ENCODE measurements at regions not wholly inside any gene's neighbourhood (a gene's known extent, or its start where the extent isn't known, plus 50 kb on each side); places are given as distances from the start of the nearest gene placed in this dataset.

GRCh38 chr6:93575495-93576267, 156.3 kb upstream of the EPHA7 start:
- Mint-ChIP-seq H3K4me3 (ENCODE audit: low read depth) (no peak overlapping the region), H3K27me3 (no peaks in the 10 kb centered on the region), H3K9me3 (ENCODE audit: low read depth) (no peaks in the 10 kb centered on the region), H3K27ac (no peak overlapping the region), H3K4me1 (ENCODE audit: low read depth) (peaks cover 7% of the 10 kb centered on the region), H3K36me3 (ENCODE audit: insufficient read depth) (no peaks in the 10 kb centered on the region)
- TF ChIP-seq CTCF (IDR thresholded peaks at IDR 0.05; ENCODE audit: unreplicated experiment), result no peak
- no peak for DNase-seq (ENCODE audit: low spot score, unreplicated experiment)

DNA sequence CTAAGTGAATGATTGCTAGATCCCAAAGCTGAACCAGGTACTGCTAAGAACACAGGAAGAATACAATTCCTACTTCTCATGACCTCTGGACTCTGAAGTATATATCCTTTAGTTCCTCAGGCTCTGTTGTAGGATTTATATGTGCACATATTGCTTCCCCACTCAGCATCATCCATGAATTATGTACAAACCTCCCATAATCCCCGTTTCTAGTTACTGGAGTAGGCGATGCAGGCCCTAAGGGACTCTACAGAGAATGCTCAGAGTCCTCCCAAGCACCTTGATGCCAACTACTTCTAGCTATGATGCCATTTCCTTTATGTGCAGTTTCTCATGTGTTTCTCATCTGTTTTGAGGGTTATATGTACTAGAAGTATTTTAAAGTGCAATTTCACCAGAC, 154.9 kb upstream of the EPHA7 start:
- Mint-ChIP-seq H3K4me3 (ENCODE audit: low read depth) (no peak overlapping the region), H3K4me1 (ENCODE audit: low read depth) (peaks cover 7% of the 10 kb centered on the region), H3K27me3 (no peaks in the 10 kb centered on the region), H3K9me3 (ENCODE audit: low read depth) (no peaks in the 10 kb centered on the region), H3K36me3 (ENCODE audit: insufficient read depth) (no peaks in the 10 kb centered on the region), H3K27ac (no peak overlapping the region)
- no peak for DNase-seq (ENCODE audit: low spot score, unreplicated experiment)
- TF ChIP-seq CTCF (IDR thresholded peaks at IDR 0.05; ENCODE audit: unreplicated experiment), result no peak

DNA sequence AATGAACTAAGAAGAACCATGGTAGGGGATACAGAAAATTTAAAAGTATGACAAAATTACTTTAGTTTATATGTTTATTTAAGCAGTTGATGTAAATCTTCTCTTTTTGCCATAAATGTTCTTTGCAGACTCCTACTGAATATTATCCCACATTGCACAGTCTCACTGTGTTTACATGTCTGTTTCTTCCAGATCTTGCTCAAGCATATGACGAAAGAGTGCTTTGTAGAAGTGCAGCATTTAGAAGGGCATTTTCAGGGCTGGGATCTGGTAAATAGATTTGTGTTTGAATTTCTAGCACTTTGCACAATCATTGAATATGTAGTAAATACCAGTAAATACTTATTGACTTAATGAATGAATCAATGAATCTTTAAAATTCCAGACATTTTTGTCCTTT, 152.0 kb upstream of the EPHA7 start:
- no peaks in the 10 kb centered on the region for H3K27me3 Mint-ChIP-seq
- H3K36me3 Mint-ChIP-seq (ENCODE audit: insufficient read depth), result no peaks in the 10 kb centered on the region
- H3K4me1 Mint-ChIP-seq (ENCODE audit: low read depth), result peaks cover 7% of the 10 kb centered on the region

DNA sequence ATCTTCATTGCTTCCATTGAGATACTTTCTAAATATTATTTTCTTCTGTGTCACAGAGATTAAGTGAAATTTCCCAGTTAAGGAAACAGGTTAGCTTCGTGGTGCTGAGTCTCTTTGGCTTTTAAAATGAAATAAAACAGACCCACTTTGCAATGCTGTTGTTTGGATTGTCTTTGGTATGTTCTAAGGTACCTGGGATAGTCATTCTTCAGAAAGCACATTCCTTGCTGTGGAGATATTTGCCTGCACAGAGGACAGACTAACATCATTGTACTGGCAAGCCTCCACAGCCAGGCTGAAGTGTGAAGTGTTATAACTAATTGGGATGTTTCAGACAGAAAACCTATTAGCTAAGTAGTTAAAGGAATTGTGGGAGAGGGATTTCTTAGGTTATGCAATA, 148.8 kb upstream of the EPHA7 start:
- no peak for TF ChIP-seq CTCF (IDR thresholded peaks at IDR 0.05; ENCODE audit: unreplicated experiment)
- H3K4me3 Mint-ChIP-seq (ENCODE audit: low read depth), result no peak overlapping the region

More for the DNA sequence above, 152.0 kb upstream of the EPHA7 start:
- Mint-ChIP-seq H3K4me3 (ENCODE audit: low read depth) (no peak overlapping the region), H3K9me3 (ENCODE audit: low read depth) (no peaks in the 10 kb centered on the region), H3K27ac (no peak overlapping the region)
- DNase-seq (ENCODE audit: low spot score, unreplicated experiment), result no peak
- no peak for TF ChIP-seq CTCF (IDR thresholded peaks at IDR 0.05; ENCODE audit: unreplicated experiment)

DNA sequence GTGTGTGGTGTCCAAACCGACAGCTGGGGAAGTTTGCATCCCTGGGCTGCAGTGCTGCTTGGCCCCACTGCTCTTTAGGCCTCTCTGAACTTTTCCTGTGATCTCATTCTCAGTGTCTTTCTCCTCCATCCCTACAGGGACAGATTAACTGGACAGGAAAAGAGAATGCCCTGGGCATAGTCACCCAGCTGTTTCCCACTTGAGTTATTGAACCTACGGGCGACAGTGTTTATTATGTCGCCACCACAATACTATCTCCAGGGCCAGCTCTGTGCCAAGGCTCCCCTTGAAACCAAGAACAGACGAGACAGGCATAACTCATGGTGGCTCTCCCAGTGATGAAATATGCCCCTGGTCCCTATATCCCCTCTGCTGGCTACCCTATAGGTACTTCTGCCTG, 147.8 kb upstream of the EPHA7 start:
- Mint-ChIP-seq H3K27ac (no peak overlapping the region), H3K4me1 (ENCODE audit: low read depth) (peaks cover 2% of the 10 kb centered on the region), H3K27me3 (no peaks in the 10 kb centered on the region), H3K9me3 (ENCODE audit: low read depth) (no peaks in the 10 kb centered on the region), H3K36me3 (ENCODE audit: insufficient read depth) (no peaks in the 10 kb centered on the region), H3K4me3 (ENCODE audit: low read depth) (no peak overlapping the region)
- TF ChIP-seq CTCF (IDR thresholded peaks at IDR 0.05; ENCODE audit: unreplicated experiment), result no peak
- no peak for DNase-seq (ENCODE audit: low spot score, unreplicated experiment)

More for the DNA sequence above, 148.8 kb upstream of the EPHA7 start:
- no peak for DNase-seq (ENCODE audit: low spot score, unreplicated experiment)
- H3K9me3 Mint-ChIP-seq (ENCODE audit: low read depth), result no peaks in the 10 kb centered on the region
- H3K4me1 Mint-ChIP-seq (ENCODE audit: low read depth), result peaks cover 2% of the 10 kb centered on the region
- H3K27ac Mint-ChIP-seq, result no peak overlapping the region
- H3K27me3 Mint-ChIP-seq, result no peaks in the 10 kb centered on the region
- no peaks in the 10 kb centered on the region for H3K36me3 Mint-ChIP-seq (ENCODE audit: insufficient read depth)

Measured in progenitor cell of endocrine pancreas (in vitro differentiated cells).